ENCODE measurements at regions not wholly inside any gene's neighbourhood (a gene's known extent, or its start where the extent isn't known, plus 50 kb on each side); places are given as distances from the start of the nearest gene placed in this dataset.
"Not testable (repeated sequence)": the region's sequence is repeated elsewhere in the genome, so short reads cannot be mapped to it uniquely, and the experiment has no call there.

- no peak for DNase-seq
Observed at GRCh38 chr7:46319841-46320240, 398.8 kb upstream of the IGFBP3 start.

DNA sequence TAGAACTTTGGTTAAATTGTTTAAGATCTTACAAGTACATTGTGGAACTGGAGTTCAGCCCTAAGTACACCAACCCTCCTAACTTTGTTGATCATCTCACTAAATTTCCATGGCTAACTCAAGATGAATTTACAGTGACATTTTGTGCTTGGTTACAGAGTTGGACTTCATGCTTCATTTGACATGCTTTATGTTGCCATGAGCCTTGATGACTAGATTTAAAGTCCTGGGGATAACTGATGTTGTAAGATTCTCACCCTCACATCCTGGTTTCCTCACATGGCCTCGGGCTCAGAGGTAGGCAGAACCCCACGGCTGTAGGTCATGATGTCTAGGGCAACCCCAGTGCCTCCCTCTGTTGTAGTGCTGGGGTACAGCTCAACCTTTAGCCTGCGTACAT lies 397.2 kb upstream of the IGFBP3 start:
- no peak for DNase-seq

DNA sequence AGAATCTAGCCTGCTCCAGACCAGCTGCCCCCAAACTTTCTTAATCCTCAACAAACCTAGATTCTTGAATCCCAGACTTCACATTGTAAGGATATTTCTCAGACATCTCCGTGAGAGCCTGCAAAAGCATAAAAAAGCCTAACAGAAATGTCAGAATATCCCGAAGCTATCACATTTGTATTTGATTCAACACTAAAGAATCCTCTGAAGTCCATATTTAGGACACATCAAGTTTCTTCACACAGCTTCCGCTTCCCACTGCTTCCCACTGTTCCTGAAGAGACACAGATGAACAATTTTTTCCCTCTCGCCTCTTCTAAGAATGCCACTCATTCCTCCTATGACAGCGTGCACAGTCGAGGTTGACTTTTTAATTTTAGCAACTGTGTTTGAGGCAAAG lies 396.2 kb upstream of the IGFBP3 start:
- DNase-seq = no peak

- no peak for DNase-seq
Observed at GRCh38 chr7:46315891-46316290, 394.8 kb upstream of the IGFBP3 start.

DNA sequence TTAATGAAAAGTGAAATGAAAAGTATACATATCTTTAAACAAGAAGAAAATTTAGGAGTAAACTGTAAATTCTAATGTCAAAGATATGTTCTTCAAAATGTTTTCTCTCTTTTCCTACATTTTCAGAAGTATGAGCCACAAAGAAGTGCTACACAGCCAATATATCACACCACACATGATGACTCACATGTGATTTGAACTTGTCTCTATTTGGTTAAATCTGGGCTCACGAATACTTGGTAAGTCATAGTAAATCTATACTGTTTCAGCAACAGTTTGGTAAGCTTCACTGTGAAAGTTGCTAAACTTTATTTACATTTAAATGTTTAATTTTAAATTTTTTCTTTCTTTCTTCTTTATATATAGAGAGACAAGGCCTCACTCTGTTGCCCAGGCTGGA lies 380.6 kb upstream of the IGFBP3 start:
- DNase-seq = no peak

DNA sequence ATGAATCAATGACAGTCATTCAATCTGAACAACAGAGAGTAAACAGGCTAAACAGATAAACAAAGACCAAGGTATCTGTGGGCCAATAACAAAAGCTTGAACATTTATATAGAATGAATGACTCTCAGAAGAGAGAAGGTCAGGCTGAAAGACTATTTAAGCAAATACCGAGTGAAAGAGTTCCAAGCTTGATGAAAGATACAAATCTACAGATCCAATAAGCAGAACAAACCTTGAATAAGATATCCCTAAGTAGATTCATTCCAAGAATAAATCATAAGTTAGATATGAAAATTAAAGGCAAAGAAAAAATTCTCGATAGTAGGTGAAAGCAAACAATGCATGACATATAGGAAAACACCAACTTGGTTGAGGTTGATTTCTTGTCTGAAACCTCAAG lies 376.4 kb upstream of the IGFBP3 start:
- no peak for DNase-seq

DNA sequence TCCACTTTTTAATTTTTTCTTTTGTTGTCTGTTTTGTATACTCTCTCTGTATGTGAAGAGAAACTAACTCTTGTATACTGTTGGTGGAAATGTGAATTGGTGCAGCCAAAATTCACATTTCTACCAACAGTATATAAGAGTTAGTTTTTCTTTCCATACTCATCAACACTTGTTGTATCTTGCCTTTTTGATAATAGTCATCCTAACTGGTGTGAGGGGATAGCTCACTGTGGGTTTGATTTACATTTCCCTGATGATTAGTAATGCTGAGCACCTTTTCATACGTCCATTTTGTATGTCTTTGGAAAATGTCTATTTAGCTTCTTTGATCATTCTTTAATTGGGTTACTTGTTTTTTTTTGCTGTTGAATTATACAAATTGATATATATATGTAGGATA lies 375.5 kb upstream of the IGFBP3 start:
- no peak for DNase-seq

- DNase-seq = no peak
Observed at GRCh38 chr7:46294381-46294780, 373.3 kb upstream of the IGFBP3 start.

- DNase-seq = no peak
Observed at GRCh38 chr7:46292741-46293140, 371.7 kb upstream of the IGFBP3 start.

DNA sequence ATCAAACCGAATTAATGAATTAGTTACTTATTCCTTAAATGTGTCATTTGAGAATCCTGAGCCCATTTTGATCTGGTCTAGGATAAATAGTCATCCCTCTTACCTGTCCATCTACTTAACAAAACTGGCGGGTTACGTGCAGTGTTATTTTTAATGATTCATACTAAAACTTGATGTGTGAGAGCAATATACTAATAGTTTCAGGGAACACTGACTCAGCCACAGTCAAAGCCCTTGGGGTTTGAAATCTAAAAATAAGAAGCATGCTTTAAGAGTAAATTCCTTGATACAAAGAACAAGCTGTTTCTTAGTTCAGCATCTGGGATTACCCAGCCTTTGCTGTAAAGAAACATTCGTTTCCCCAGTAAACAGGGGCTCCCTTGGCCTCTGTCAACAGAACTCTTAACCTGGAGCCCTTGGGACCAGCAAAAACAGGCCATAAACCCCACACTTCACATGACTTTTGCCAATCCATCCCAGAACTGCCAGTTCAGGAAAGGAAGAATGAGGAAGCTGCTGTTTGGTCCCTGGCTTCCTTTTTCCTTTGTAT lies 370.6 kb upstream of the IGFBP3 start:
- no peak for DNase-seq

GRCh38 chr7:46291050-46291438 lies 370.0 kb upstream of the IGFBP3 start:
- no peak for DNase-seq

DNA sequence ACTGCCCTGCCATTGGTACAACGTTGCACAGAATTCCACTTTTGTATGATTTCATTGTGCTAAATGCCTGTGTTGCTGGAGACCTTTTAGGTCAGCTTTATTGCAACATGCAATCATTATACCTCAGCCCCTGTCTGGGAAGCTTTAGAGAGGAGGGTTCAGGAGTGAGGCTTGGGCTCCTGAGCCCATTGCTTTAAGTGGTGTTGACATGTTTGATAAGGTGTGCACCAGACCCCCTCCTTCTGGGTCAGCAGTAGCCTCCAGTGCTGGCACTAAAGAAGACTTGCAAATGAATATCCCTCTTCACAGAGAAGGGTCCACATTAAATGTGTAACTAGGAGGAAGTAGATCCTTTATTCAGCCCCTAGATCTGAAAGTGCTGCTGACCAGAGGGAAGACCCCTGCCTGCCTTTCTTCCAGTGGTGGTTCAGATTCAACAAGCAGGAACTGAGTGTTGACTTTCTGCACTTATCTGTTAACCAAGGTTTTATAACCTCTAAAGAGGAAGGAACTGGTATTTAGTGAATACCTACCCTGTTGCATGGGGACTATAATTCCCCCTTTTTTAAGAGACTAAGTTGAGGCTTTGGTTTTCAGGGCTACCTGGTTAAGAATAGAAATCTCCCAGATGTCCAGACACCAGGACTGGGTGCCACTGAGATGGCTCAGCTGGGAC lies 369.4 kb upstream of the IGFBP3 start:
- no peak for DNase-seq

GRCh38 chr7:46288861-46289260 lies 367.8 kb upstream of the IGFBP3 start:
- DNase-seq = no peak

DNA sequence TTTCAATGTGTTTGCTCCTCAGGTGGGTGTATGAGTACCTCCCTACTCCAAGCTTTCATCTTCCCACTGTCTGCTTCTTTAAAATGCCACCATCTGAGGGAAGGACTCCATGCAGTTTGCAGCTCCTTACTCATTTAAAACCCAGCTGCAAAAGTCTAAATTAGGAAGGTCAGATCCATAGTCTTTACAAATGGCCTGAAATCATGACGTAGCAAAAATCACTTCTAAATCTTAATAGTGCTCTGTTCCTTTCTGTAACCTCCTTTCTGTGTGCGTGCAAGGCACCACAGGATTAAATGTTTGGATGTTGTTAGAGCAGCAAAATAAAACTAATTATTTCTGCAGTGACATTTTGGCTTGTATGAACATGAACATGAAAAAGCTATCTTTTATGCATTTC lies 366.9 kb upstream of the IGFBP3 start:
- no peak for DNase-seq

- no peak for DNase-seq
Observed at GRCh38 chr7:46286957-46287356, 365.9 kb upstream of the IGFBP3 start.

- no peak for DNase-seq
Observed at GRCh38 chr7:46286356-46286755, 365.3 kb upstream of the IGFBP3 start.

DNA sequence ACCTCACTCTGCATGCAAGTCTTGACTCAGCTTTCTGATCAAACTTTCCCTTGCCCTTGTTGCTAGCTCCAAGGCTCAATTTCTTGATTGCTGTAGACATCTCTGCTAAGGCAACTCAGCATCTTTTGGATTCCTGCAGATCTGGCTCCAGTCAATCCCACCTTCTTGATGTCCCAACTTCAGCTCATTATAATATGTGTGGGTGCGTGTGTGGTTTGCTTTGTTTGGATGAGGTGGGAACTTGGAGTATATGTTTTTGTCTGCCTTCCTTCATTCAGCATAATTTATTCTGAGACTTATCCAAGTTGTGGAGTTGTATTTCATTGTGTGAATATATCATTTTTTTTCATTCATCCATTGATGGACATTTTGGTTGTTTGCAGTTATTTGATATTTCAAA lies 364.8 kb upstream of the IGFBP3 start:
- no peak for DNase-seq

GRCh38 chr7:46283852-46284251 lies 362.8 kb upstream of the IGFBP3 start:
- no peak for DNase-seq

- DNase-seq = no peak
Observed at GRCh38 chr7:46282155-46282554, 361.1 kb upstream of the IGFBP3 start.

GRCh38 chr7:46281071-46281470 lies 360.0 kb upstream of the IGFBP3 start:
- DNase-seq = no peak

DNA sequence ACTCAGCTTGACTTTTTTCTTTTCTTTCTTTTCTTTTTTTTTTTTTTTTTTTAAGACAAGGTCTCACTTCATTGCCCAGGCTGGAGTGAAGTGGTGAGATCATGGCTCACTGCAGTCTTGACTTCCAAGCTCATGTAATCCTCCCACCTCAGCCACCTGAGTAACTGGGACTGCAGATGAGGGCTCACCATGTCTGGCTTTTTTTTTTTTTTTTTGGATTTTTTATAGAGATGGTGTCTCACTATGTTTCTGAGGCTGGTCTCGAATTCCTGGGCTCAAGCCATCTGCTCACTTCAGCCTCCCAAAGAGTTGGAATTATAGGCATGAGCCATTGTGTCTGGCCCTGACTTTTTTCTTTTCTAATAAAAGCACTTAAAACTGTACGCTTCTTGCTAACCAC lies 358.2 kb upstream of the IGFBP3 start:
- DNase-seq = no peak

- DNase-seq = no peak
Observed at GRCh38 chr7:46264646-46265045, 343.6 kb upstream of the IGFBP3 start.

GRCh38 chr7:46261638-46262037 lies 340.6 kb upstream of the IGFBP3 start:
- not testable (repeated sequence) for DNase-seq

DNA sequence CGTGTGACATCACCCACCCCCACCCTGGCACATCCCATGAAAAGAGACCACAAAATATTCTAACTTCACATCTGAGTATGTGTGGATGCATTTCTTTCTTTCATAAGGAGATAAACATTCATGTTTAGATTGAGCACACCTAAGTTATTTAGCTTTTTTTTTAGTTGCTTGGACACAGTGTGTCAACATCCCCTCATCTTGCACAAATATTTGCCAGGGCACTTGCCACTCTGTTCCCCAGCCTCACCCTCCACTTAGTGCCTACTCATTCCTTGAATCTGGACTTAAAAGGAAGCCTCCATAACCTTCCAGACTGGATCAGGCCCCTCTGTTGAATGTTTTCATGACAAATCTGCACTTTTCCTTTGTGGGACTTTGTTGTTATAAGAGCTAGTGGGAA lies 338.9 kb upstream of the IGFBP3 start:
- no peak for DNase-seq

DNA sequence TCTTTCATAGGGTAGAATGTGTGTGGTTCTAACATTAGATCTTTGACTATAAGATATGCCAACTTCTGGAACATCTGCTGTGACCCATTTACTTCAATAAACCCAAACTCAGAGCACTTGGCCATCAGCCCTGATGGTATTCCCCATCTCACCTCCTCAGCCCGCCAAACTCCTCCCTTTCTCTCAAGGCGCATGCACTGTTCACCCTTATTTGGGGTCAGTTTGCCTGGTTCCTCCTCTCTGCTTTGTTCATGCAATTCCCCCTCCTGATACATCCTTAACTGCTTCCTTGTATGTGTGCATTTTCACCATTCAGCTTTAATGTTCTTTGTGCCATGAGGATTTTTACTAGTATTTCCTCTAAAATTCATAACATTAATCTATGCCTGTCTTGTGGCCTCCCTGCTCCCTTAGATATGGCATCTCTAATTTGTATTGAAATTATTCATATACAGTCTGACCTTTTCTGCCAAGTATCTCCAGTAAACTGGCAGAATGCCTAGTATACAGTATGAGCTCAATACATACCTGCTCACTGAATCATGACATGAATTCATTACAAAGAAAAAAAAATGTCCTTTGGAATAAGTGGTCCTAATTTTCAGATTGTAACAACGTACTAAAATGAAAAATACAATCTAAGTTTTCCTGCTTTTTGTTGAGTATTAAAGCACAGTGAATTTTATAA lies 336.8 kb upstream of the IGFBP3 start:
- no peak for DNase-seq
